ENCODE measurements at regions not wholly inside any gene's neighbourhood (a gene's known extent, or its start where the extent isn't known, plus 50 kb on each side); places are given as distances from the start of the nearest gene placed in this dataset.

DNA sequence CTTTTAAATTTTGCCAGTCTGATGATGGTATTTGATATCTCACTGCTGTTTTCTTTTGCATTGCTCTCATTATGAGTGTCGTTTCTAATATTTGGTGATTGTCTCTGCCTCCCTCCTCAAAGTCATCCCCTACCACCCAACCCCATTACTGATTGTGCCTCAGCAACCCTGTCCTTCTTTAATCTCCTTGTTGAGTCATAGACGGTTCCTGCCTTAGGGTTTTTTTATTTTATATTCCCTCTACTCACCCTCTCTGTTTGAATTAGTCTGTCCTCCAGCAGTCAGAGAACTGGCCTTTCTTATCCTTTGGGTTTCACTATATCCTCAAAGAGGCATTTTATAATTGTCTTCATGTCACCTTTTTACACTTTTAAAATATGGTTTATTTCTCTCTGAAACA lies 409.3 kb upstream of the CPEB2 start:
- DNase-seq = no peak

GRCh38 chr4:14596028-14596427 lies 406.3 kb upstream of the CPEB2 start:
- DNase-seq = no peak

DNA sequence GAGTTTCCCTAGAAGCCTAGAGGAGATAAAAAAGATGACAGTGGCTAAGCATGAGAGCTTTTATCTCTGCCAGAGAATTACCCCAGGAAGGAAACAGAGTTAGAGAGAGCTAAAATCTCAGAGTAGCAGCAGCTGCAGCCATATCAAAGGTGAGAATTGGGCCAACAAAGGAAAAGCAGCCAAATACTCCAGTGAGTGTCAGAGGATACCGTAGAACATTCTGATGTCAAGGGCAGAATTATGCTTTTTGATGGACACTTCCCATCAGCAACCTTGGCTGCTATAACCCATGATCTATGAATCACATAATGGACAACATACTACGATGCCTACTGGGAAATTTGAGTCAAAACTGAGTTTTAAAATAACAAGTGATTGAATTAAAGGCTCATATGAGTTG lies 405.8 kb upstream of the CPEB2 start:
- no peak for DNase-seq

DNA sequence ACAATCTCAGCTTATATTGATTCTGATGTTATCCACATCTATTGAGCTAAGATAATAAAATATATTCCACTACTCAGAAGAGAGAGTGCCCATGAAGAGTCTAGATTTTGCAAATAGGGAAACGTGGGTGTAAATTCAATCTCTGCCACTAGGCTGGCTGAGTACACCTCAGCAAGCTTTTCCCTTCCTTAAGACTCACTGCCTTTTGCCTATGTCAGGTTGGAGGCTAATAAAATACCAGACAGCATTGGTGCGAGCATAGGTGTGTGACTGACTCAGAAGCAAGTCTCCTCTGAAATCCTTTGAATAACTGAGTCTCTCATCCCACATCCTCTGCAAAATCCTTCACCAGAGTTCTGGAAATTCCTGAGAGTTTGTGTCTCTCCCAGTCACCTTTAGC lies 405.4 kb upstream of the CPEB2 start:
- no peak for DNase-seq

DNA sequence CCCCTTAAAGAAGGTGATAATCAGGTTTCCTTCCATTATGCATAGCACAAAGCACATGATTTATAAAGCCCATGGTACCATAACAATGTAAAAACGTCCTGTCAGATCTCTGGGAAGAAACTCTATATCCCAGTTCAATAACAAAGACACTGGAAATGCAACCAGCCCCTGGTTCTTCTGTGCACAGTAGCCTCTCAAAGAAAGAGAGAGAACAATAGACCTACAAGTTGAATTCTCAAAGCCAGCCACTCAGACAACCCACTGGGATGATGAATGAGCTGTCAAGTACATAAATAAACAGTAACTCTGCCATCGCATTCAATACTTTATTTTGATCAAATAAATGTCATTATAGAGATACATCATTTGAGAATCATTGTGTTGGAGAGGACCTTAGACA lies 400.1 kb upstream of the CPEB2 start:
- DNase-seq = no peak

DNA sequence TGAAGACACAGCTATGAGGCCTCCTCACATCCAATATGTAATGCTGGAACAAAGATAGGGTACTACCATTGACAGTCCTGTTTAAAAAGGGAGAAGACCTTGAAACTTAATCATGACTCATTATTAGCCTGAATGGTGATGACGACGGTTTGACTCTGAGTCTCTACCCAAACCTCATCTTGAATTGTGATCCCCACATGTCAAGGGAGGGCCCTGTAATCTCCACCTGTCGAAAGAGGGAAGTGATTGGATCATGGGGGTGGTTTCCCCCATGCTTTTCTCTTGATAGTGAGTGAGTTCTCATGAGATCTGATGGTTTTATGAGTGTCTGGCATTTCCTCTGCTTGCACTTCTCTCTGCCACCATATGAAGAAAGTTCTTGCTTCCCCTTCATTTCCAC lies 395.3 kb upstream of the CPEB2 start:
- no peak for DNase-seq

DNA sequence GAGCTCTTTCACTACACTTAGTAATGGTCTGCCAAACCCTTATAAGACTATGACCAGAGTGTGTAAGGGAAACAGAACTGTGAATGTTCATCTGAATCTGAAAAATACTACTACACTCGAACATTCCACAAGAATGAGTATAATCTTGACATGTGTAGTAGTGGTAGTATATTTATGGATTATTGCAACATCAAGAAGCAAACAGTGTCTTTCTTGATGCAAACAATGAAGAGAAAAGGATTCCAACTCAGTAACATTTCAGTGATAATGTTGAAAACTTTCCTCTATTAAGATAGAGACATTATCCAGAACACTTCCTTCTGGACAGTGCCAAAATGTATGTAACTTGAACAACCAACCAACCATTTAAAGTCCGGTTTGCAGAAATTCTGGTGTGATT lies 394.7 kb upstream of the CPEB2 start:
- DNase-seq = no peak

DNA sequence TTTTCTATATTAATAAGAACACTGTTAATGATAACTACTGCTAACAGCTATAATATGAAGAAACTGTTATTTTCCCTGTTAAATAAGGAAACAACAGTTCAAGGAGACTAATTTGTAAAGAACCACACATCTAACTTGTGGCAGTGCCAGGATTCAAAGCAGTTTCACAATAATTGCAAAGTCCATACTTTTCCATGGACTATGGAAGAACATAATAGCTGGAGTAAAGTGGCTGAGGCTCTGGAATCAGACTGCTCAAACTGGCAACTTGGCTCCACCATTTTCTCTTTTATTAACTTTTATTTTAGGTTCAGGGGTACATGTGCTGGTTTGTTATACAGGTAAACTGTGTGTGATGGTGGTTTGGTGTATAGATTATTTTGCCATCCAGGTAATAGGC lies 393.7 kb upstream of the CPEB2 start:
- DNase-seq = no peak

DNA sequence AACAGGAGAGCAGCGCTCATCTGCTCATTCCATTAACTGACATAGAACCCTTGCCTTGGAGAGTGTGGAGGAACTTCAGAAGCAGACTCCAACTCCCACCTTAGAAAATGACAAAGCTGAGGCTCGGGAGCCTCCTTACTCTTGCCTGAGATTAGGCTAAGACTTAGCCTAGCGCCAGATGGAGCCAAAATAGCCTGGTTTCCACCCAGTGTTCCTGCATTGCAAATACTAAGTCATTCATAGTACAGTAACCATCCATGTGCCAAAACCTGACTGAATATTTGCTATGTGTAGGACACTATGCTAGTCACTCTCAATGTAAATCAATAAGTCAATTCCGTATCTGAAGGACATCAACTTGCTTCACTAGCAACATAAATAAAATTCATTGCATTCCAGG lies 387.4 kb upstream of the CPEB2 start:
- no peak for DNase-seq

GRCh38 chr4:14615671-14616070 lies 386.6 kb upstream of the CPEB2 start:
- no peak for DNase-seq

- no peak for DNase-seq
Observed at GRCh38 chr4:14620567-14621141, 381.6 kb upstream of the CPEB2 start.

GRCh38 chr4:14621731-14622463 lies 380.4 kb upstream of the CPEB2 start:
- no peak for DNase-seq

DNA sequence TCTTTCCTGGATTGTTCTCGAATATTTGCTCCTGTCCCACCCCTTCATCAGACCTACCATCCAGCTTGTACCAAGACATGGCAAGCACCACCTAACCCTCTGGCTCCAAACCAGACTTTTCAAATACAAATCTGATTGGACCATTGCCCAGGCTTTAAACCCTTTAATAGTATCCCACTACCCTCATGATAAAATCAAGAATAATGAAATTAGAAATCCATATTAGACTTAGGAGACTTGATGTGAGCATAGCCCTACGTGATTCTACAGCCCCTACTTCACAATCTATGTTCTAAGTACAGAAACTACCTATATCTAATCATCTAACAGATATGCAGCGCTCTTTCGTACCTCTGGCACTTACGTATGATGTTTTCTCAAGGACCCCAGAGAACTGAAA lies 375.2 kb upstream of the CPEB2 start:
- no peak for DNase-seq

DNA sequence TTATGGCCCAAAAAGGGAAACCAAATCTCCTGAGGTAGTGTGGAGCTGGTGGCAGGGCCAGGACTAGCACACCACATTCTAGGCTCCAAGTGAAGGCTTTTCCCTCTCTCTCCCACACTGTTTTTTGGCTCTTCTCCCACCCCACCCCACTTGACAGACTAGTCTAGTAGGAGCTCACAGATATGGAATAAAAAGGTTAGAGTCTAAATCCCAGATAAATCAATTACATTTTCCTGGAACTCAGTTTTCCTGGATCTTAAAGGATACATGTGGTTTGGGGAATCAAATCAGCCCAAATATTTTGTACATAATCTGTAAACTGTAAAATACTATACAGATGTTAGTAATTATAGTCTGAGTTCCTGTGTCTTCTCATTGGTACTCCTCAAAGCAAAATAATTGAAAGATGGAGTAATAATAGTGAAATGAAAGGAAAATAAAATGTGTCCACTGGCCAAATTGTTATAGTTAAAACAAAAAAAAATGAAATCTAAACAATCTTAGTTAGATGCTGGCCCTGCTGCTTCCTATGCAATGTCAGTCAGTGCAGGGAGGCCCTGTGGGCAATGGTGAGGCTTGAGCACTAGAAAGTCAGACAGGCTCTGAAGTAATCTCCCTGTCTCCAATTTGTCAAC lies 370.4 kb upstream of the CPEB2 start:
- DNase-seq = no peak

DNA sequence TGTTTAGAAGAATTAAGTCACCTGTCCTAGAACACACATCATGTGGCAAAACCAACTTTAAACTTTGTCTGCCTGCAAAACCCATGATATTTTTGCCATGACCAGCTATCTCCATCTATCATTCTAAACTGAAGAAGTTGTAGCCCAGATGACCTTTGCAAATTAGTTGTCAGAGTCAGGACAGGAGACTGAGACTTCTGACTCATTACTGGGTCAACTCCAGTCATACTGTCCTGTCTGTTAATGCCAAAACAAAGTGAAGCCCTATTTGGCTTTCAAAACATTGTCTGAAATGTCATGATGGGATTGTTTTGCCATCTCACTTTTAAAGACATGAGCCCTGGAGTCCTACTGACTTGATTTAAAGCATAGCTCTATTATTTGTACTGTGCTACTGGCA lies 365.7 kb upstream of the CPEB2 start:
- no peak for DNase-seq

DNA sequence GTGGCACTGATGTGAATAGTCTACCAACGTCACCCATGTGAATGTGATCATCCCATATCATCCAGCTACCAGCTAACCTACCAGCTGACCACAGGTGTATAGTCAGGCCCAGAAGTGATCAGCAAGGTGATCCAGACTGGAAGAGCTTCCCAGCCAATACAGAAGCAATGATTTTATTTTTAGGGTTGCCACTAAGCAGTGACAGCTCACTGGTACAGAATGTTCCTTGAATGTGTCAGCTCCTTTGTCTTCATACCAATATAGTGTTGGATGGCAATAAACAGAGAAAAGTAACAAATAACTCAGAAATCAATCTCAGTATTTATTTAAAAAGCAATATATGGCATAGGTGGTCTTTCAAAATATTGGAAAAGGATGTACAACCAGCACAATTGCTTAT lies 361.8 kb upstream of the CPEB2 start:
- no peak for DNase-seq

- no peak for DNase-seq
Observed at GRCh38 chr4:14641871-14642270, 360.4 kb upstream of the CPEB2 start.

GRCh38 chr4:14644580-14645282 lies 357.6 kb upstream of the CPEB2 start:
- DNase-seq = no peak

DNA sequence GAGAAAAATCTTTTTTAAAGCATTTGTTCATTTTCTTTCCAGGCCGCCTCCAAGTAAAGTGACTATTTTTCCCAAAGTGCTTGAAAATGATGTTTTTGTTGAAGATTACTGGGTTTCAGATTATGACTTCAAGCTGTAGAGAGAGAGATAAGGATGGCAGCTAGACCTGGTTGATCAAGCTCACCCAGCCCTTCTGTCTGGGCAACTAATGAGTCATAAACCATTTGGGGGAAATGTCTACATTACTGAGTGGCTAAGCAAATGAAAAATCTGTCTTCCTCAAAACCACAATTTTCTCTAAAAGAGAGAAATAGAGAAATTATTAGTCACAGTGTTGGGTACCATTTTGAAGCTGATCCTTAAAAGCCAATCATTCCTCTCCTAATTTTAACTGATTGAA lies 355.4 kb upstream of the CPEB2 start:
- no peak for DNase-seq

GRCh38 chr4:14650127-14650526 lies 352.2 kb upstream of the CPEB2 start:
- DNase-seq = no peak

DNA sequence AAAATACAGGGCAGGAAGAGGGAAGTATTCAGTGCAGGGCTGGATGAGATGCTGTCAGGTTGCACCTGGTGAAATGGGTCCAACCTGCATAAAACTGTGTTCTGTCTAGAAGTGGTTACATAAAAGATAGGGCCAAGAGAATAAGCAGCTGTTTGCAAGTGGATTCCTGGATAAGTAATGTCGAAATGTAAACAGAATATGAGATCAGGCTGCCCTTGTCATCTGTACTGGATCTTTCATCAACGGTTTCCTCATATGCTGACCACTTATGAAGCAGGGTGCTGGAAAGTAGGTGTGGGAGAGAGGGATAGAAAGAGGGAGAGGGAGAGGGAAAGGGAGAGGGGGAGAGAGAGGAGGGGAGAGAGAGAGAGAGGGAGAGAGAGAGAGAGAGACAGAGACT lies 349.8 kb upstream of the CPEB2 start:
- DNase-seq = no peak

GRCh38 chr4:14653338-14653737 lies 348.9 kb upstream of the CPEB2 start:
- DNase-seq = no peak

DNA sequence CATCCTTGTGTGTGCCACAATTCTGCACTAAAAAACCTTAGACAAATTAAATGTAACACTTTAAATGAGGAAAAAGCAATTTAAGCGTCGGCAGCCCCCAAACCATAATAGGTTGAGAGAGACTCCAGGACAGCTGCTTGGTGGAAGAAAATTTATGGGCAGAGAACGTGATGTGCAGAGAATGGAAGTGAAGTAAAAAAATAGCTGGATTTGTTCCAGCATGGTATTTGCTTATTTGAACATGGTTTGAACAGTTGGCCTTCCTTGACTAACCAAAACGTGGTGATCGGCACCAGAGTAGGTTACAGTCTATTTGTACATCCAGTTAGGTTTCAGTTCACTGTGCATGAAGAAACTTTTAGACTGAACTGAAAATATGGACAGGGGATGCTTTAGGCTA lies 343.0 kb upstream of the CPEB2 start:
- DNase-seq = no peak

DNA sequence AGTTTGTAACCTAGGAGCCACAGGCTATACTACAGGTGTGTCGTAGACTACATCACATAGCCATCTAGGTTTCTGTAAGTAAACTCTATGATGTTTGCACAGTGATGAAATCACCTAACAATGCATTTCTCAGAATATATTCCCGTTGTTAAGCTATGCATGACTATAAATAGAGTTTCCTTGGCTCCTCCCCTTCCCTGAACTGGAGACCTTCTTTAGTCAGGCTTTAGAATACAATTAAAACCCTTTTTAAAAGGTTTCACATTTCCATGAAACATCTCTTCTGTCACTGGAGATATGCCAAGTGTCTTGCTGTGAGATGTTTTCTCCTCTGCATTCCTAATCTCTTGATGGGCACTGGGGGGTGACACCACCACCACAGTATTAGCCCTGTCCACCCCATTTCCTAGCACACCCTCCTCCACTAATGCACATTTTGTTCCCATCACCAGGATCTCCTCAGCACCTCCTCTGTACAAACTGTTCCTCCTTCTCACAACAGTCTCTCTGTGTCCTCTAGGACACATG lies 334.6 kb upstream of the CPEB2 start:
- DNase-seq = no peak

All from activated effector memory CD4-positive, alpha-beta T cell treated with Interleukin-2 at 50 U/mL for 16 hours (primary cell).